CD4-positive, alpha-beta T cell treated with Interleukin-17A for 4 hours (primary cell): ENCODE measurements at regions not wholly inside any gene's neighbourhood (a gene's known extent, or its start where the extent isn't known, plus 50 kb on each side); places are given as distances from the start of the nearest gene placed in this dataset.

Source experiments
- DNase-seq: peaks from one replicate; pipeline ENCODE4 v3.0.0-alpha.2; 2020; ENCODE audit warnings: mixed read lengths

DNA sequence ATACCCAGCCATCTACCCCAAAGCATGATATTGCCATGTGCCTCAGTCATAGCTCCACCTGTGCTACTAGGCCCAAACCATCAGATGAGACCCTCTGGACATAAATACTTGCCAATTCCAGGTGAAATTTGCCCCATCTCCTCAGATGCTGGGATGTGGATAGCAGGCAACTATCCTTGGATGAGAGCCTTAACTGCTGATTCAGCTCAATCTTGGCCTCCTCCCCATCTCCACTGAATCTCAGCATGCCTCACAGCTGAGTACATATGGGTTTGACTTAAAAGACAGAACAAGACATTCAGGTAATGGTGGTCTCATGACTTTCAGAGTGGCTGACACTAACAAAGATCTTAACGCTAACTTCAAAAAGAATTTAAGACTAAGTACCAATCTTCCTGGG lies 50.8 kb upstream of the KLHL13 start:
- DNase-seq: no peak

DNA sequence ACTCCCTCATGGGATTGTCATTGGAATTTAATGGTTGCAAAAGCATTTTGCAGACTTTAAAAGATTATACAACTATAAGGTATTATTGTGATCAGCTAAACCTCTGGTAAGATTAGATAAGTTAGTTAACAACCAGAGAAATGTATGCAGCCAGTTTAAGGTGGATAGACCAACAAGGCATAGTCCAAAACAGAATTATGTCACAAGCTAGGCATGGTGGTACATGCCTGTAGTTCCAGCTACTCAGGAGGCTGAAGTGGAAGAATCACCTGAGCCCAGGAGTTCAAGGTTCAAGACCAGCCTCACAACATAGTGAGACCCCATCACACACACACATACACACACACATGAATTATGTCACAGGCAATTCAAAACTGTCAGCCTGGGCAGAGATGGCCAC lies 54.7 kb upstream of the KLHL13 start:
- DNase-seq: no peak

DNA sequence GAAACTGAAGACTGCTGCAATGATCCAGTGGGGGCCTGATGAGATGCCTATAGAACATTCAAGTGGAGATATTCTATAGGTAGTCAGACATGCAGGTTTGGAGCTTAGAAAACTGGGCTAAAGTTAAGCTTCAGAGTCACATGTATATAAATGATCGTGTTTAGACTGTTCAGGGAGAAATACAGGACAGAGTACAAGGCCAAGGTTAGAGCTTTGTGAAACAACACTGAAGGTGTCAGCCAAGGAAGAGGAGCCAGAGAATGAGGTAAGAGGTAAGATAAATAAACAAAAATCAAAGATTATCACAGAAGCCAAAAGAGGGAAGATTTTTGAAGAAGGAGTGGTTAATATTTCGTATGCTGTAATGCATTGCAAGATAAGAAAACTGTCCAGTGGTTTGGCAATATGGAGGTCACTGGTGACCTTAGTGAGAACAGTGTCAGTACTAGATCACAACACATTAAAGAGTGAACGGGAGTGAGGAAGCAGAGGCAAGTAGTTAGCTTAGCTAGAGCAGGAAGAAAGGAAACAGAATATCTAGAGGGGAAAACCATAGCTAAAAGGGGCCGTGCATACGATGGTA lies 58.0 kb upstream of the KLHL13 start:
- DNase-seq: no peak

DNA sequence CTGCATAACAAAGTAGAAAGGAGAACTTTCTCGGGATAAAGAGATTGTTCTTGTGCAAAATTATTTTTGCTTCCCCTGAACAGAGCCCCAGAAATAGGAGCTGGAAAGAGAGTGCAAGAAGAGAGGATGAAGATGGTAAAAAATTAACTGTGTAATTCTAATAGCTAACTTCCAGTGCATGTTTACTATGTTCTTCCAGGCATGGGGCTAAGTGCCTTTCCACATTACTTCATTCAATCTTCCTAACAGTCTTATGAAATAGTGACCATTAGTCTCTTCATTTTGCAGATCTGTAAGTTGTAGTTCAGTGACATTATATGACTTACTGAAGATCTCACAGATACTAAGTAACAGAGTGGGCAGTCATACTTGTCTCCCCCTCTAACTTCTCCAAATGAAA lies 61.1 kb upstream of the KLHL13 start:
- DNase-seq: no peak

DNA sequence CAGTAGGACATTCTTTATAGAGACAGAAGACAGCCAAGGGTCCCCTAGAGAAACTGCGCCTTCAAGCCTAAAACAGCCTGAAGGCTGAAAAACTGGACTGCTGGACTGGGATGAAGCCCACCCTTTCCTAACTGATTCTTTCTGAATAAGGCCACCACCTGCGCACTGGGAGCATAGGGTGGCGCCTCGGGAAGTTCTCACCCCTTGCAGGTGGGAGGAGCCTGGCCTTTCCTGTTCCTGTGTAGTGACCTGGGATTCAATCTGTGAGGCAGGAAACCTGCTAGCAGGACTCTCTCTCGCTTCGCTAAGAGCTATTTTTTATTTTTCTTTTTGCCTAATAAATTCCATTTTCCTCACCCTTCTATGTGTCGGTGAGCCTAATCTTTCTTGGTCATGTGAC lies 61.8 kb upstream of the KLHL13 start:
- DNase-seq: no peak

DNA sequence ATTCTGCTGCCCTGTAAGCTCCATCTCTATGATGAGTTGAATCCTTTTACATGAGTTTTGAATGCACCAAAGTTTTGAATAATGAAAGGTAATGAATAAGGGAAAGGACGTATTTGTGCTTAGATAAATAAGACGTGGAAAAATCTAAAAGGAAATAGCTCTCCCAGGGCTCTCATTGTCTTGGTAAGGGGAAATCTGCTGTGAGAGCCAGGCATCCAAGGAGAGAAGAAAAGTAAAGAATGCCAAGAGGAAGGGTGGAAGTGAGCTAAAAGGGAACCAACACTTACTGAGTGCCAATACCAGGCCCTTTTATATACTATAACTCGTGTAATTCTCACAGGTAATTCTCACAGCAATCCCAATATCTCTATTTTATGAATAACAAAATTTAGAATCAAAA lies 62.6 kb upstream of the KLHL13 start:
- no peak for DNase-seq

DNA sequence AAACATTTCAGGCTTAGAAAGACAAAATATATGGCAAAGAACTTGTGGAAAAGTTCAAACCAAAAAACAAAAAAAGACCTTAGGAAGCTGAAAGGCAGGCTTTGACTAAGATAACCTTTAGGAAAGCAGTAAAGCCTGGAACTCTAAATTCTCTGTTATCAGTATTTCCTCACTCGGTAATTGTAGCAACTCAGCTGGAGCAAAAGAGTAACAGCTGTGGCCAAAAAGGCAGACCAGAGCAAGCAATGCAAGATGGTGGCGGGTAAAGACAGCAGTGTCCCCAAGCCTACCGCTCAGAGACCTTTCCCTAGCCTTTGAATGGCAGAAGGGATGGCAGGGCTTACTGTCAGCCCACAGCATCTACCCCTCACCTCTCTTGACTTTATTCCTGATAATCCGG lies 63.1 kb upstream of the KLHL13 start:
- DNase-seq: no peak

DNA sequence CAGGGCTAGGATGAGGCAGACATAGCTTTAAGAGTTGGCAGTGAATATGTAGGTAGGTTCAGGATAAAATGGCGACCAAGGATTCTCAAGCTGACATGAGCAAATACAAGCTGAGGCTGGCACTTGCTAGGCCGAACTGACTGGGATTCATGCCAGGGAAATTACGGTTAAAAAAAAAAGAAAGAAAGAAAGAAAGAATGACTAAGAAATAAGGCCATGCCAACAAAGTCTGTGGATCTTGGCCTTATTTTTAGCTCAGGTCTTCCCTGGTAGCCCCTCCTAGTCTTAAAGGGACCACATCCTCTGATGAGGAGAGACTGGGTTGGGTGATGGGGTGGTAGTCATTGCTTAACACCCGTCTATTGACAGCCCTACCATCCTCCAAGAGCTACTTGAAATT lies 64.4 kb upstream of the KLHL13 start:
- no peak for DNase-seq

DNA sequence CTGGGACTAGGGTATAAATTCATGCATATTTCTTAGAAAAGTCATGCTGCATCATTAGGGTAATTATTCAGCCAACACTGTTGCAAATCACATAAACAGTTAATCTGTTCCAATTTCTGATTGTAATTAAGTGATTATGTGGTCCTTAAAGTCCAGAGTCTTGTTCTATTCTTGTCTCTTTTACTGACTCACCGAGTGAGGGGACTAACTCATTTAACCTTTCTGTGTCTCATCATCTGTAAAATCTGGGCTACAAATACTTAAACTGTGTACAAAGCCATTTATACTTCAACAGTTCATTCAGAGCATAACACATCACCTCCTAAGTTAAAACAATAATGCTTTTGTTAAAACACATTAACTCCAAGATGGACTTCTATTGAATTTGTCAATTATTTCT lies 65.4 kb upstream of the KLHL13 start:
- DNase-seq: no peak

DNA sequence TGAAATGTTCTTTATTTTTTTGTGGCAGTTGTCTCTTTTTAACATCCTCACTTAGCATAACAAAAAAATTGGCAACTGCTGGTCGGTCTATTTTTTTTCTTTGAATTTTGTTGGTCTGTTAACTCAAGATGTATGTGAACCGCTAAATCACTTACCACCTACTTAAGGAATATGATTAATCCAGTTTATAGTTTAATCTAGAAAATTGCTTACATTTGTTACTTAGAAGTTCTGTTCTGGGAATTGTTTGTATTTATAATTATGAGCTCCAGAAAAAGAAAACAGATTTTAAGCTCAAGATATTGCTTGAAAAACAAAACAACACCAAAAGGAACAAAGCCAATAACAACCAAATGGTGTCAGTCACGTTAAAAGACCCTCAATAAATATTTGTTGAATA lies 66.1 kb upstream of the KLHL13 start:
- DNase-seq: no peak

DNA sequence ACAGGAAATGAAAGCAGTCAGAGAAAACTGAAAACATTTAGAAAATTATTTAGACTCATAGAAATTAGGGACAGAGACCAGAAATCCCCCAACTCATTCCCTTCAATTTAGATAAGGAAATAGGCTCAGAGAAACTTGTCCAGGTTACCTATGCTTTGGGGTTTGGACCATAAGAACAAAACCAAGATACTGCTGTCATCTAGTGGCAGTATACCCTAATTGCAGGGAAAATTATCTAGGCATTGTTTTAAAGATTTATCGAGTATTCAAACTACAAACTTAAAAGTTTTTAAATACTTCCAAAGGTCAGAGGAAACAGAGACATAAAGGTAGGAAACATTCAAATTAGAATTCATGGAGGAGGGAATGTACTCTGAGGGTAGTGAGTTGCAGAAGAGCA lies 67.0 kb upstream of the KLHL13 start:
- DNase-seq: no peak

DNA sequence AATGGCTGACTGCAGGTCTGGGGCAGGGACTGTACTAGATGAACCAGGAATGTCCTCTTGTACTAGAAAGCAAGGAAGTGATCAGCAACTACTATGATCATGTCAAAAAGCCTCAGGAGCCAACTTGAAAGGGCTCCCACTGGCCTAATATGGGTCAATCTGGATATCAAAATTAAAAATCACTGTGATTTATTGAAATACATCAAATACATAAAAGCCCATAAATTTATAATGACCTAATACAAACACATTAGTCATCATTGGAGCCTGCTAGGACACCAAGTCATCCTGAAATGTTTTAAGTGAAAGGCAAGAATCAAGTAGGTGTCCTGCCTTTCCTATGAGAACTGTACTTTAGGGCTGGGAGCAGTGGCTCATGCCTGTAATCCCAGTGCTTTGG lies 70.5 kb upstream of the KLHL13 start:
- DNase-seq: no peak

DNA sequence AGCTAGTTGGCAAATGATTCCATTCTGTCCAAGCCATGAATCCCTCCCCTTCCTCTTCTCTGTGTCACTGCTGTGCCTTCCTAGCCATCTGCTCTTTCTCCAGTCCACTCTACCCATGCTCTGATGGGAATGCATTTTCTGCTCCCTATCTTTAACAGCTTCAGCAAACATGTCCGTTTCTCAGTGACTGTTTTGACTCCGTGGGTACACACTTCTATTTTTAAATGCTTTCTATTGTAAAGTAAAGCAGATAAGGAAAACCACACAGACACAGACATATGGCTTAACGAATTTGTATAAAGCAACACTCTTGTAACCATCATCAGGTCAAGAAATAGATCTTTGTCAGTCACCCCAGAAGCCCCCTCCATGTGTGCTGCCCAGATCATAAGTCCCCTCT lies 72.4 kb upstream of the KLHL13 start:
- no peak for DNase-seq

DNA sequence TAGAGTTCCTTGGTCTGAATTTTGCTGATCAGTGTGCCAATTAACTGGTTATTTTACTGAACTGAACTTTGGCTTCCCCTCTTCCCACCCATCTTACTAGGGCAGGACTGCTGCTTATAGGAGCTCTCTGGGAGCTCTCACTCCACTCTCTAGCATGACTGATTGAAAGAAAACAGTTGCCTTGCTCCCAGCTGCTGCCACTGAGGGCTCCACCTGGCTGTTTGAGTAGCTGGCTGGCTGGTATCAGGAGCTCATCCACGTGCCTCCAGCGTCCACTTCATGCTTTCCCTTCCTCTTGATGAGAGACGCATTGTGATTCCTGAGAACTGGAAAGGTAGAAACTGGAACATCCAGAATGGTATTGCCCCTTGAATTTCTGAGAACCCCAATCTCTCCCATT lies 73.0 kb upstream of the KLHL13 start:
- DNase-seq: no peak

DNA sequence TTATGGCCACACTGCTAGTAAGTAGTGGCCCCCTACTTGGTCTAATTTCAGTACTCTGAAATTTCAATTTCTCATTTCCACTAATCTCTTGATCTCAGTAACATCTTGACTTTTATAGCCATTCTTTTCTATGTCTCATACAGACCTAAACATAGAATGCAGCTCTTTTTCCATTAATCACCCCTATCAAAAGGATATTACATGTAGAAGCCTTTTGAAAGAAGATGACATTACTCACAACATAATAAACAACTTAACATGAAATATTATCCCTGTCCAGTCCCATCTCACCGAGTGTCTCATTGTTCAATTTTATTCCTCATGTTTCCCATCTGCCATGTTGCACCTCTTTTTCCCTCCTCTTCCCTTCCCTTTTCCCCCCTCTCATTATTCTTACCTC lies 81.1 kb upstream of the KLHL13 start:
- DNase-seq: no peak

DNA sequence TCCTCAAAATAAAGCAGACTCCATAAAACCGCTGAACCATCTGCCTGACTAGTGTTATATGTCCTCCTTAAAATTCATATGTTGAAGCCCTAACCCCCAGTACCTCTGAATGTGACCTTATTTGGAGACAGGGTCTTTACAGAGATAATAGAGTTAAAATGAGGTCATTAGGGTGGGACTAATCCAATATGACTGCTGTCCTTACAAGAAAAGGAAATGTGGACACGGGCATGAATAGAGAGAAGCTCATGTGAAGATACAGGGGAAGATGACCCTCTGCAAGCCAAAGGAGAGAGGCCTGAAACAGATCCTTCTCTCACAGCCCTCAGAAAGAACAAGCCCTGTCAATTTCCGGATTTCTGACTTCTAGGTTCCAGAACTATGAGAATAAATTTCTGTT lies 82.0 kb upstream of the KLHL13 start:
- no peak for DNase-seq

DNA sequence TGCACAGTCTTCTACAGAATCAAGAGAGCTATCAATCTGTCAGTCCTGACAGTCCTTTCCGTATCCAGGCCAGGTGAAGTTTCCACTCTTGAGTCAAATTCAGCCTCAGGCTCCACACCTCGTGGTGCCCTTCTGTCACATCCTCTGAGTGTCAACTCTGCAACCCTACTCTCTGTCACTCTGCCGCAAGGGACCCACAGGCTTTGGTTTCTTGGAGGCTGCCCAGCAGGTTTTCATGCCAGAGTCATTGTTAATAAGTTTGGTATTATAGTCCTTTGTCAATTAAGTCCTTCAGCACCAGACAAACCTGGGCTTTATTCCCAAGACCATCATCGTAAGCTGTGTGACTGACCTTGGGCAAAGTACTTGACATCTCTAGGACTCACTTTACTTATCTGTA lies 83.4 kb upstream of the KLHL13 start:
- DNase-seq: no peak

DNA sequence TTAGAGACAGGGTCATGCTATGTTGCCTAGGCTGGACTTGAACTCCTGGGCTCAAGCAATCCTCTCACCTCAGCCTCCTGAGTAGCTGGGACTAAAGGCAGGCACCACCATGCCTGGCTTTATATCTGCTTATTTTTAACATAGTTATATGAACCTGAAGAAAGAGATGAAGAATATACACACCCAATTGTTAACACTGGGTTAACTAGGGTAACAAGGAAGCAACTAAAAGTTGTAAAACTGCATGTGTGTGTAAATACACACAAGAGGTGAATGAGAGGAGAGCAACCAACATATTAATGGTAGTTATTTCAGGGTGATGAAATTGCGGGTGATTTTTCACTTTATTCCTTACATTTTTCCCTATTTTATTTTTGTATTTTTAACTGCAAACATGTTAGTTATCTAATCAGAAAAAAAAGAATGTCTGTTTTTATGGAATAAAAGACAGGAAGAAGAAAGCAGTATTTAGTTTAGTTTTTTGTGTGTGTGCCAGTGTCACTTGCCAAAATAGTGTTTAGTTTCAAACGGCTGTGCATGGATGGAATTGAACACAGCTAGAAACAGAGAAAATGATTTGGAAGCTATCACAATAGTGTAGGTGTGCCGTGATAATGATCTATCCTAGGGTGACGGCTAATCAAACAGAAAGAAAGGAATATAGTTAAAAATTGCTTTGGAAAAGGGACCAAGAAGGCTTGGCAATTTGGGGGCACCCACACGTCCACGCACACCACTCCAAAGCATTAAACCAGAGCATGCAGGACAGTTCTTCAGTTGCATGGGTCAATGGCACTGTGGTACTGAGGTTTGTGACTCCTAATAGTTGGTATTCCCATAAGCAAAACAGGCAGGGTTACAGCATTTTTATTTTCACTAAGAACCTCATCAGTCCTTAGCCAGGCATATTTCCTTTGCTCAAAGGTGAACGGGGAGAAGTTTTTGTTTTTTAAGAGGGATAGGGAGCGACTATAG lies 89.1 kb upstream of the KLHL13 start:
- no peak for DNase-seq

DNA sequence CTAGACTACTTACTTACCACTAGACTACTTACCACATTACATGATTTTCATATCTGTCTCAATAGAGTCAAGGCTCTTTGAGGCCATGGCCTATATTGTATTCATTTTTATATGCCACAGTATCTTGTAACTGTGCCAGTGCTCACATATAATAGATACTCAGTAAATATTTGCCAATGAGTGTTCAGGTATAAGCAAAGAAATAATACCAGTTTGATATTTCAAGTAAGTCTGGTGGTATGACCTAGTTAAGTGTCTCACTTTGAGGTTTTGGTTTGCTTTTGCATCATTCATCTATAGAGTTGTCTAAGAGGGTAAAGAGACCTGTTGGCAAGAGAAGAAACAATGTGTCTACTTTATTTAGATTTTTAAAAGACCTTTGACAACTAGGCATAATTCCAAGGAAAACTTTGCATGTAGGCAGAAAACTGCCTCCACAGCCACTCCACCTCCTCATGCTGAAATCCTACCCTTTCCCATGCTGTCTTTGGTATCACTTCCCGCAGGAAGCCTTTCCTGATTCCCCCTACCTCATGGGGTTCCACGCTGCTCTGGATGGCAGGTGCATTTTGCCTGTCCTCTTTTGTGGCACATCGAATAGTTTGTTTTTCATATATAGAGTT lies 91.3 kb upstream of the KLHL13 start:
- no peak for DNase-seq

DNA sequence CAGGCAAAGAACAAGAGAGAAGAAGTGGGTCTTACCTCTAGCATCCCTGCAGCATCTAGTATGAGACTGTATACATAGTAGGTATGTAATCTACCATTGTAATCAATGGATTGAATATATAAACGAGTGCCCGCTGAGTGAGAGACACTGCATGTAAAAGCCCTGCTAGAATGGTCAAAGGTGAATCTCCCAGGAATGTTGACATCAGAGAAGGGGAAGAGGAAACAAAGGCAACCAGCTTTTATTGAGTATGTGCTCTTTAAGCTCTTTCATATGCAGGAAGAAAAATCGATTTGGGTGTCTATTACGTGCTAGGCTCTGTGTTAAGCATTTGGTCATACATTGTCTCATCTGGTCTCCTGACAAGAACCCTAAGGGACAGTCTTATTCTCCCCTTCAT lies 91.9 kb upstream of the KLHL13 start:
- no peak for DNase-seq

DNA sequence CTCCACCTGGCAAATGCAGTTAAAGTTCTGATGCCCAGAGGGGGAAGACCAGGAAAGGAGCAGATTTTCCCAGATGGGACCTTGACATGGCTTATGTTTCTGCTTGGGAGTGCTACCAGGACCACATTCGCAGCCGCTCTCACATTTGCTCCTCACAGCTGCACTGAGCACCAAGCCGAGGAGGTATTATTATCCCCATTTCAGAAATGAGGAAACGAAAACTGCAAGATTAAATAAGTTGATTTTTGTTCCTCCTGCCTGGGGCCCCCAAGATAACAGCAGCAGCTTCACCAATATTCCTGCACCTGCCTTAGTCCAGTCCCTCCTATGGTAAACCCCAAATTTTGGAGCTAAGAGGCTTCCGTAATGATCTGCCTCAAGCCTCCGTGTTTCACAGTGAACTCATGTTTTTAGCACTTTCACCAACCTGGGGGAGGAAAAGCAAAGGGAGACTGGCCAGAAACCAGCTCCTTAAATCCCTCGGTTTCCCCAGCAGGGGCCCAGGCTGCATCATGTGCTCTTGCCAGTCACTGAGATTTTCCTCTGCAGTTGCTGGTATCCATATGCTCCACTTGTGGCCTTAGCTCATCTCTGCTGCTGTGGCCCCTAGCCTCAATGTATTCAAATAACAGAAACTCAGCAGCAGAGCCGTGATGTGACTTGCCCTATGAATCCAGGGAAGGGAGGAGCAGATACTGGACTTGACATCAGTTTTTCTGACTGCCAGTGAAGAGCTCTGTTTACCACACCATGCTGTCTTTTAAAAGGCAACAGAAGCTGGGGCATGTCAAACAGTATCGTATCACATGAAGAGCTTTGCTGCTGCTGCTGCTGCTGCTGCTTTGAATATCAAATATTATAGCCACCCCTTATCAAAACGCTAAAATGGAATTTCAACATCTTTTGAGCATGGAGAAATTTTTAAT lies 95.5 kb upstream of the KLHL13 start:
- no peak for DNase-seq

DNA sequence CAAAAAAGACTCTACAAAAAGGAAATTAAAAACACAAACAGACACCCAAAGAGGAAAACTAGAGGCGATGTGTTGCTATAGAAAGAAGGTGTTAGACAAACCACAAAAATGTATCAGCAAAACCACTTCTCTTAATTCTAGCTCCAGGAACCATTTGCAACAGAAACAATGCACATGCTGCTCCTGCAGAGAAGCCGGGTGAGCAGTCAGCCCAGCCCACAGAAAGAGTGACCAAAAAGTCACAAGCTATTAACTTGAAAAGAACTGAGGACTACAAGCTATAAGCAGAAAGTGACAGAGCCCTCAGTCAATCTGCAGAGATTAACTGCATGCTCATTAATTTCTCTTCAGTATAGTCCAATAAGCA lies 96.2 kb upstream of the KLHL13 start:
- no peak for DNase-seq

DNA sequence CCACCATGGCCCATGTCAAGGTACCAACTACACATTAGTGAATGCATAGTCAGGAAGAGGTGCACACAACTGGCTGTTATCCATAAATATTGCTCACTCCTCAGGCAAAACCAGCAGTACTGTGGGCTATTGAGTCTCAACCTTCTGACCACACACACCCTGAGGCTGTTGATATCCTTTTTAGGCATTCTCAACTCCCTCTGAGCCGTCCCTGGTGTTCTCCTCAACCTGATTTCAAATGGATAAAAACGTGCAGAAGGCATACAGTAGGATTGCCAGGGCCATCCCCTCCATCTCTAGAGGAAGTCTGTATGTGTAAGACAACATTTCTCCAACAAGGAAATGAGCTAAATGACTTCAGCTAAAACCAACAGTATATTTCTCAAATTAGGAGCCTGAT lies 98.7 kb upstream of the KLHL13 start:
- no peak for DNase-seq
